GM19043 (cell line): ENCODE measurements at regions not wholly inside any gene's neighbourhood (a gene's known extent, or its start where the extent isn't known, plus 50 kb on each side); places are given as distances from the start of the nearest gene placed in this dataset.

ENCODE experiments used
- ATAC-seq: cut with Tn5 transposase; IDR thresholded peaks from one replicate; pipeline ENCODE4 v1.9.1; 2021; ENCODE audit warnings: low read depth; ENCODE audit not compliant: unreplicated experiment

DNA sequence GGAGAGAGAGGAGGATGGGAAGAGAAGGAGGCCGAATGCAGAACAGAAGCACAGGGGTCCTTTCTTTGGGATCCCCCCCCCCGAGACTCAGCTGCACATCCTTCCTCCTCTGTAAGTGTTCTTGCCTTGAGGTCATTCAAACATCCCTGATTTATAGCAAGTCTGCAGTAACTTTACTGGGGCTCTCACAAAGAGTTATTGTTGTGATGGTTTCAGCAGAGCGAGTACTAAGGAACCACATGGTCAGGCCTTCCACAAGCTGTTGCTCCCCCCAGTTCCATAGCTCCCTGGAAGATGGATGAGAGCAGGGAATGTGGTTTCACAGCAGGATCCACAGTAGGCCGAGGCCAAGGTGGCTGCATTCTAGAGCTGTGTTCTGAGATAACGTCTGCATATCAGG is 351.4 kb upstream of the CDH4 start:
- ATAC-seq = no peak

- no peak for ATAC-seq
Measured at GRCh38 chr20:60901831-60902230, 350.2 kb upstream of the CDH4 start.

GRCh38 chr20:60903325-60903971 is 348.6 kb upstream of the CDH4 start:
- ATAC-seq = no peak

DNA sequence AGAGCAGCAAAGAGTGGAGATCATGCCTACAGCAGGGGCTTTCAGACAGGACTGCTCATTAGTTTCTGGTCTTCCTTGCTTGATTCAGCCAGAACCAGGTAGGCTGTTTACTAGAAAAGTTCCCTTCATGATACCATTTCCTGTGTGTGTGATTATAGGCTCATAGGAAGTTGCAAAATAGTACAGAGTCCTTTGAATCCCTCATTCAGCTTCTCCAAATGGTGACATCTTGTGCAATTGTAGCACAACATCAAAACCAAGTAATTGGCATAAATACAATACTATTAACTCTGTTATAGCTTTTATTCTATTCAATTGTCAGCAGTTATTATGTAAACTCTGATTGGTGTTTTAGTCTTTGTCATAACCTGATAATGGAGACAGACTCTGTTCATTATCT is 347.3 kb upstream of the CDH4 start:
- ATAC-seq = no peak

DNA sequence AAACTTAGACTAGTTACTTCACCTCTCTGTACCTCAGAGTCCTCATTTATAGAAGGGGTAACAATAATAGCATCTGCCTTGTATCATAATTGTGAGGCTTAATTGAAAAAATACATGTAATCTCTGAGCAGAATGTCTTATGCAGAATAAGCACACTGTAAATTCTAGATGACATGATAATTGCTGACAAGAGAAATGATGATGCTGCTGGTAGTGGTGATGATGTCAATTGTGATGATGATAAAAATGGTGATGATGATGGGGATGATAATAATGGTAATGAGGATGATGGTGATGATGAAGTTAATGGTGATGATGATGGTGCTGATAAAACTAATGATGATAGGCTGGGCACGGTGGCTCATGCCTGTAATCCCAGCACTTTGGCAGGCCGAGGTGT is 346.1 kb upstream of the CDH4 start:
- ATAC-seq = no peak

DNA sequence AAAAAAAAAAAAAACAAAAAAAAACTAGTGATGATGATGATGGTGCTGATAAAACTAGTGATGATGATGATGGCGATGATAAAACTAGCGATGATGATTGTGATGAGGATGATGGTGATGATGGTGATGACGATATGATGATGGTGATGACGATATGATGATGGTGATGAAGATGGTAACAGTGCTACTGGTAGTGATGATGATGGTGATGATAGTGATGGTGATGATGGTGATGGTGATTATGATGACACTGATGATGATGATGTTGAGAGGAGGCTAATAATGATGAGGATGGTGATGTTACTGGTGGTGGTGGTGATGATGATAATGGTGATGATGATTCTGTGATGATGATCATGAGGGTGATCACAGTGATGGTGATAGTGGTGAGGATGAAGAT is 345.5 kb upstream of the CDH4 start:
- no peak for ATAC-seq

DNA sequence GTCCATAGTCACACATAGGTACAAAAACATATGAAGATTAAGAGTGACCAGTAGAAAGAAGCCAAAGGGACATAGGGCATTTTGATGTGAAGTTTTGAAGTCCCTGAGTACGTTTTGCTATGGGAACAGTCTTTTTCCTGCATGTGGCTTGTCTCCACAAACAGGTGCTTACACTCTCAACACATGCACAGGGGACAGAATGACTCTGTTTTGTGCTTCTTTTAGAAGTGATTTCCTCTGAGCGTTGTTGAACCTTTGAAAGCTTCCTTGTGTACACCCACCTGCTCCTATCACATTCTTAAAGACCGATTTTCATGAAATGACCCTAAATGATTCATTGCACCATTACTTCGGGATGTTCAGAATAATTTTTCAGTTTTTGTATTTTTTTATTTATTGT is 338.8 kb upstream of the CDH4 start:
- no peak for ATAC-seq

GRCh38 chr20:60921022-60921622 is 330.9 kb upstream of the CDH4 start:
- ATAC-seq = no peak

DNA sequence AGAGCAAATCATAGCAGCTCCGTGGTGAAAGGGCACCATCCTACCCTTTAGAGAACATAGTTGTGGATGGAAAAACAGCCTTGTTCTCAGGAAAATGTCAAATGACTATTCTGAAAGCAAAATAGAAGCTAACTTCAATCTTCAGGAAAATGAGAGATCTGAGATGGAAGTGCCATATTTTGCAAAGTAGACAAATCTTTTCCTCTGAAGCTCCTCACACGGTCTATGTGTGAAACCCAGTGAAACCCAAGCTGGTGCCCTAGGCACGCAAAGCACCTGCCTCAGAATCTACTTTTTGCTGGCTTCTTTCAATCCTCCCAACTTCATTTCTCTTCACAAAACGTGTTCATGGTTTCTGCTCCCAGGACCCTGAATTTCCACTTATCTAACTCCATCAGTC is 325.2 kb upstream of the CDH4 start:
- ATAC-seq = no peak

GRCh38 chr20:60928341-60928740 is 323.7 kb upstream of the CDH4 start:
- no peak for ATAC-seq

GRCh38 chr20:60930023-60930790 is 321.9 kb upstream of the CDH4 start:
- ATAC-seq = no peak

DNA sequence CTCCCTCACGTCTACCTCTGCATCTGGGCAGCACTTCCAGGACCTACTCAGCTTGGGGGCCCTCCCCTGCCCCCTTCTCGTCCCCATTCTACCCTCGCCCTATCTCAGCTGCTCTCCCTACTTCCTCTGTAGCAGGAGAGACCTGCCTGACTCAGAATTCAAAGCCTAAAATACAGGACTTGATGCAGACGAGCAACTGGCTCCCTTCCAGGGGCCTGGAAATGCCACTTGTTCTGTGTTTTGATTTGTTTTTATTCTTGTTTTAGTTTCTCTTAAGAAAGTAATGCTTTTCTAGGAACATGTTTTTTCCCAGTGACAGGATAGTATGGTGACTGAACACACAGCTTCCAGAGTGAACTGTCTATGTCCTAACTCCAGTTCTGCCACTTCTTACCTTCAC is 320.4 kb upstream of the CDH4 start:
- no peak for ATAC-seq

- ATAC-seq = no peak
Measured at GRCh38 chr20:60934724-60935123, 317.3 kb upstream of the CDH4 start.

DNA sequence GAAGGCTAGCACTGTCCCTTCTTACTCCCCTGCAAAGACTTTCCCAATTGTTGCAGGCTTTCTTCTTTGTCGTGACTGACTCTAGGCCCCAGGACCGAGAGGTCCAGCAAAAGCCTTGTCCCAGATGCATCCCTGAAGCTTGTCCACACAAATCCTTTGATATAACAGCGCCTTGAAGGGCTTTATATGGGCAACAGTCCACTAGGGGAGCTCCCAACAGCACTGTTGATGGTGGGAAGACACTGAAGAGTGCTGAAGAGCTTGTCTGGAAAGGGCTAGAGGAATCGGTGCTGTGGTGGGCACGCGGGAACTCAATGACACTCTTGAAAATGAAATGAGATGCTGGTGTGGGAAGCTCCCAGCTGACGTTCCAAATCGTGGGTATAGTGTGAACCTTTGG is 316.1 kb upstream of the CDH4 start:
- ATAC-seq = no peak

GRCh38 chr20:60937585-60937984 is 314.5 kb upstream of the CDH4 start:
- ATAC-seq = no peak

DNA sequence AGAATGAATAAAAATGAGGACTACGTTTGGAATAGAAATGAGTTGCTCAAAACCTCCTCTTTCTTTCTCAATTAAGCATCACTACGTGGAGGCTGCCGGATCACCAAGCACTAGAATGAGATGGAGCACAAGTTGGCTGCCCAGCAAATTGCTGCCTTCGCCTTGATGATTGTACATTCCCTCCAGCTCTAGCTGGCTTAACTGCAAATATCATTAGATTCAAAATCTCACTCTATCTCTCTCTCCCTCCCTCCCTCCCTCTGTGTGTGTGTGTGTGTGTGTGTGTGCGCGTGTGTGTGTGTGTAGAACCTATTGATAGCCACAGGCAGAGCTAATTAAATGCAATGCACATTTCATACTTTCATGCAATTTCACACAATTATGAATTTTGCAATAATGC is 310.7 kb upstream of the CDH4 start:
- ATAC-seq = no peak

DNA sequence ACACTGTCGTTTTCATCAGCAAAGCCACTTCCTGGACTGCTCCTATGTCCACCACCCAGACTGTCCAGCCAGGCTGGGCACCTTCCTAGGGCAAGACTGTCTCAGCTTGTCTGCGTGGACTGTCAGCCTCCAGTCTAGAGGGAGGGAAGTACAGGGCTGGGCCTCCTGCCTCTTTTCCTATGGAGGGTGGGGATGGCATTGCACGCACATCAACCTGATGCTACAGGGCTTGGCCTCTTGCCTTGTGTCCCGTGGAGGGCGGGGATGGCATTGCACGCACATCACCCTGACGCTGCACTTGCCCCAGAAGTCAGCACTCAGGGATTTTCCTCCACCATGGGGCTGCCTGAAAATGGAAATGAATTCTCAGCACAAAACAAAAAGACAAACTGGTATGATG is 304.2 kb upstream of the CDH4 start:
- ATAC-seq = no peak

- ATAC-seq = no peak
Measured at GRCh38 chr20:60948224-60948623, 303.8 kb upstream of the CDH4 start.

DNA sequence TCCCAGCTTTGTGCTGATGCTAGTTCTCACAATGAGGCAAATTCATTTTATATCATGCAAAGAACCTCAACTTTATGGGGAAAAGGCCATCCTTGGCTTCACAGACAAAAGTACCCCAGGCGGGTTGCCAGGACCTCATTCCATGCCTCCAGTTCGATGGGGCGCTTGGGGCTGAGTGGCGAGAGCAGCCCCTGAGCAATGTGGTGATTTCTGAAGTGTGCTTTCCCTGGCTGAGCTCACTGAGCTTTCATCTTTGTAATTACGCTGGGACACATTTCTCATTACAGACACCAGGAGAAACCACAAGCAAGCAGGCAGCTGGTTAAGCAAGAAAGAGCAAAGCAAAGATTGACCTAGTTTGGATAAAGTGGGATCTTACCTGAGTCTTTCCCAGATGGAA is 301.5 kb upstream of the CDH4 start:
- ATAC-seq = no peak

DNA sequence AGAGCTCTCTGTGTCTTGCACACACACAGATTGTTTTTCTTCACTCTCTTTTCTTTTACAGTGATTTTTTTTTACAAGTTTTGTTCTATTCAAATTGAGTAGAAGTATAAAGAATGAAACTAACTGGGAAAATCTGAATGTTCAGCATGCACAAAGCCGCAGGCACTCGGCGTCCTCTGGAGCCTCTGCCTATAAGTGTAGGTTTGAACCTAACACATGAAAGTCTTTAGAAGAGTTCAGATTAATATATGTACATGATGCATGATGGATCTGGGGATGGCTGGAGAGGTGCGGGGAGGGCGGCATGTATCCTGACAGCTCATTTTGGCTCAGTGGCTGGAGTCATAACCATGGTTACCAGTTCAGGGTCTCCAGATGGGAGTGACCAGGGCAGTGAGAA is 301.1 kb upstream of the CDH4 start:
- no peak for ATAC-seq

GRCh38 chr20:60952861-60953260 is 299.2 kb upstream of the CDH4 start:
- no peak for ATAC-seq

- no peak for ATAC-seq
Measured at GRCh38 chr20:60953321-60953720, 298.7 kb upstream of the CDH4 start.
